SU-DHL-6 (cell line): ENCODE measurements at regions not wholly inside any gene's neighbourhood (a gene's known extent, or its start where the extent isn't known, plus 50 kb on each side); places are given as distances from the start of the nearest gene placed in this dataset.

Source experiments
- H2AFZ ChIP-seq: fragments of 200-600 bp; sonication (generic); 2 replicates; pipeline ENCODE4 v1.6.1; 2014; ENCODE audit warnings: low read depth, mild to moderate bottlenecking, moderate library complexity, mixed read lengths, antibody characterized with exemption, low read length; ENCODE audit not compliant: severe bottlenecking
- H3F3A ChIP-seq: fragments of 200-600 bp; shearing (Covaris generic); 2 replicates; pipeline ENCODE4 v1.6.0; 2016; ENCODE audit warnings: antibody characterized with exemption, mild to moderate bottlenecking; ENCODE audit not compliant: insufficient read depth
- H3K27ac ChIP-seq: fragments of 200-600 bp; sonication (generic); 2 replicates; pipeline ENCODE4 v1.5.1; 2016; ENCODE audit warnings: low read depth, mild to moderate bottlenecking, low read length, moderate library complexity, mixed read lengths
- H3K27me3 ChIP-seq: fragments of 200-600 bp; sonication (generic), shearing (Covaris generic); 2 replicates; pipeline ENCODE4 v1.6.0; 2014; ENCODE audit warnings: mild to moderate bottlenecking, low read length
- H3K36me3 ChIP-seq: fragments of 200-600 bp; sonication (generic); 2 replicates; pipeline ENCODE4 v1.6.1; 2014; ENCODE audit warnings: mild to moderate bottlenecking, low read length, mixed read lengths
- H3K4me2 ChIP-seq: fragments of 300-600, 200-600 bp; shearing (Covaris generic), sonication (generic); 2 replicates; pipeline ENCODE4 v1.6.0; 2014; ENCODE audit warnings: low read length, low read depth, mild to moderate bottlenecking; ENCODE audit not compliant: poor library complexity, severe bottlenecking
- H3K4me3 ChIP-seq: fragments of 200-600 bp; sonication (generic); 2 replicates; pipeline ENCODE4 v1.5.1; 2014; ENCODE audit warnings: antibody characterized with exemption, low read length, mild to moderate bottlenecking, mixed read lengths; ENCODE audit not compliant: insufficient read depth, poor library complexity, severe bottlenecking
- H3K79me2 ChIP-seq: fragments of 200-600 bp; sonication (generic); 2 replicates; pipeline ENCODE4 v1.6.1; 2014; ENCODE audit warnings: mild to moderate bottlenecking, low read length, moderate library complexity; ENCODE audit not compliant: insufficient read depth
- H3K9ac ChIP-seq: fragments of 200-600 bp; sonication (generic); 2 replicates; pipeline ENCODE4 v1.7.0; 2014; ENCODE audit warnings: mild to moderate bottlenecking, low read length
- H3K9me2 ChIP-seq: fragments of 200-600 bp; sonication (generic); replicated peaks from 2 replicates; pipeline ENCODE4 v1.6.1; 2014; ENCODE audit warnings: low read length; ENCODE audit not compliant: insufficient read depth
- H3K9me3 ChIP-seq: fragments of 200-600 bp; sonication (generic); 2 replicates; pipeline ENCODE4 v1.6.1; 2014; ENCODE audit warnings: low read length, mixed read lengths; ENCODE audit not compliant: insufficient read depth
- H4K20me1 ChIP-seq: fragments of 200-600 bp; sonication (generic); 2 replicates; pipeline ENCODE4 v1.6.1; 2014; ENCODE audit warnings: low read depth, mild to moderate bottlenecking, antibody characterized with exemption, low read length, moderate library complexity, mixed read lengths
- EZH2phosphoT487 ChIP-seq: fragments of 200-600 bp; sonication (generic), shearing (Covaris generic); conservative IDR thresholded peaks from 2 replicates; pipeline ENCODE4 v1.6.1; 2018; ENCODE audit warnings: mild to moderate bottlenecking, antibody characterized with exemption, low read length, moderate library complexity, mixed read lengths
- TF ChIP-seq, protein P1 (sequence below): fragments of 200-600 bp; sonication (generic); IDR thresholded peaks from one replicate; pipeline ENCODE4 v1.5.1; 2017; ENCODE audit warnings: antibody characterized with exemption, mild to moderate bottlenecking, low read length, moderate library complexity; ENCODE audit not compliant: insufficient read depth, poor library complexity, severe bottlenecking

- Histone ChIP-seq H2AFZ (no peak overlapping the region), H3K4me3 (no peak overlapping the region), H3K4me2 (no peak overlapping the region), H3K9me2 (no peaks in the 10 kb centered on the region), H3K9me3 (no peaks in the 10 kb centered on the region; the same call in 1 of the 2 replicates), H3K9ac (no peak overlapping the region), H3F3A (no peaks in the 10 kb centered on the region), H4K20me1 (no peaks in the 10 kb centered on the region), H3K27ac (no peak overlapping the region), H3K36me3 (no peaks in the 10 kb centered on the region), H3K27me3 (no peaks in the 10 kb centered on the region), H3K79me2 (no peaks in the 10 kb centered on the region)
- no peak for TF ChIP-seq EZH2phosphoT487
- TF ChIP-seq, protein P1, sequence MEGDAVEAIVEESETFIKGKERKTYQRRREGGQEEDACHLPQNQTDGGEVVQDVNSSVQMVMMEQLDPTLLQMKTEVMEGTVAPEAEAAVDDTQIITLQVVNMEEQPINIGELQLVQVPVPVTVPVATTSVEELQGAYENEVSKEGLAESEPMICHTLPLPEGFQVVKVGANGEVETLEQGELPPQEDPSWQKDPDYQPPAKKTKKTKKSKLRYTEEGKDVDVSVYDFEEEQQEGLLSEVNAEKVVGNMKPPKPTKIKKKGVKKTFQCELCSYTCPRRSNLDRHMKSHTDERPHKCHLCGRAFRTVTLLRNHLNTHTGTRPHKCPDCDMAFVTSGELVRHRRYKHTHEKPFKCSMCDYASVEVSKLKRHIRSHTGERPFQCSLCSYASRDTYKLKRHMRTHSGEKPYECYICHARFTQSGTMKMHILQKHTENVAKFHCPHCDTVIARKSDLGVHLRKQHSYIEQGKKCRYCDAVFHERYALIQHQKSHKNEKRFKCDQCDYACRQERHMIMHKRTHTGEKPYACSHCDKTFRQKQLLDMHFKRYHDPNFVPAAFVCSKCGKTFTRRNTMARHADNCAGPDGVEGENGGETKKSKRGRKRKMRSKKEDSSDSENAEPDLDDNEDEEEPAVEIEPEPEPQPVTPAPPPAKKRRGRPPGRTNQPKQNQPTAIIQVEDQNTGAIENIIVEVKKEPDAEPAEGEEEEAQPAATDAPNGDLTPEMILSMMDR, result no peak
These were observed 196.8 kb downstream of the PRDM9 start for GRCh38 chr5:23703940-23704855.

DNA sequence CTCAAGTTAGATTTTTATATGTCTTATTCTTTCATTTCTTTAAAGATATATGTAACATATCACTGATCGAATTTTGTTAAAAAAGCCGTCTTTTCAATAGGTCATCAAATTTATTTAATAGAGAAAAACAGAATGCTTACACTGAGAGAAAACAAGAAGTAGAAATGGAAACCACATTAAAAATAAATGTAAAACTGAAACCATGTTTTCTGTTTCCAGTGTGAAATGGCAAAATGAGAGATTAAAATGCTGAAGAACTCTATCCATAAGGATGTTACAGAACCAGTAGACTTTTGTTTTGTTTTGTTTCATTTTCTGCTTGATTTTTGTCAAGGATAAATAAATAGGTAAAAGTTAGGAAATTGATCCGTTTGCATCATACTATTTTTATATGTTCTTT, 210.1 kb downstream of the PRDM9 start:
- H3K9me3 ChIP-seq, result no peaks in the 10 kb centered on the region
- H3K9me2 ChIP-seq, result no peaks in the 10 kb centered on the region
- no peak overlapping the region for H3K9ac ChIP-seq
- peak overlapping the region; percentile 19 for H3K4me2 ChIP-seq
- H2AFZ ChIP-seq, result peak overlapping the region; percentile 3
- no peak for TF ChIP-seq EZH2phosphoT487
- TF ChIP-seq, protein P1, result no peak
- H3K27me3 ChIP-seq, result no peaks in the 10 kb centered on the region
- H3K79me2 ChIP-seq, result no peaks in the 10 kb centered on the region
- no peaks in the 10 kb centered on the region for H3F3A ChIP-seq
- no peaks in the 10 kb centered on the region for H4K20me1 ChIP-seq
- no peak overlapping the region for H3K4me3 ChIP-seq
- H3K27ac ChIP-seq, result no peak overlapping the region
- H3K36me3 ChIP-seq, result no peaks in the 10 kb centered on the region; the same call in none of the 2 replicates

GRCh38 chr5:23718564-23718963, 211.2 kb downstream of the PRDM9 start:
- Histone ChIP-seq H3F3A (no peaks in the 10 kb centered on the region), H3K4me2 (no peak overlapping the region), H2AFZ (no peak overlapping the region), H4K20me1 (no peaks in the 10 kb centered on the region), H3K27me3 (no peaks in the 10 kb centered on the region), H3K4me3 (no peak overlapping the region), H3K27ac (no peak overlapping the region), H3K9ac (no peak overlapping the region), H3K9me3 (no peaks in the 10 kb centered on the region), H3K36me3 (no peaks in the 10 kb centered on the region; the same call in none of the 2 replicates), H3K9me2 (no peaks in the 10 kb centered on the region), H3K79me2 (no peaks in the 10 kb centered on the region)
- no peak for TF ChIP-seq EZH2phosphoT487
- TF ChIP-seq, protein P1, result no peak
